NOMO-1 treated with dmso at 0.1 percent for 144 hours (cell line): ENCODE measurements at regions not wholly inside any gene's neighbourhood (a gene's known extent, or its start where the extent isn't known, plus 50 kb on each side); places are given as distances from the start of the nearest gene placed in this dataset.

ENCODE experiments used
- DNase-seq: peaks from one replicate; lab custom pipeline; 2025; ENCODE audit not compliant: unreplicated experiment; lab: John Stamatoyannopoulos, UW

DNA sequence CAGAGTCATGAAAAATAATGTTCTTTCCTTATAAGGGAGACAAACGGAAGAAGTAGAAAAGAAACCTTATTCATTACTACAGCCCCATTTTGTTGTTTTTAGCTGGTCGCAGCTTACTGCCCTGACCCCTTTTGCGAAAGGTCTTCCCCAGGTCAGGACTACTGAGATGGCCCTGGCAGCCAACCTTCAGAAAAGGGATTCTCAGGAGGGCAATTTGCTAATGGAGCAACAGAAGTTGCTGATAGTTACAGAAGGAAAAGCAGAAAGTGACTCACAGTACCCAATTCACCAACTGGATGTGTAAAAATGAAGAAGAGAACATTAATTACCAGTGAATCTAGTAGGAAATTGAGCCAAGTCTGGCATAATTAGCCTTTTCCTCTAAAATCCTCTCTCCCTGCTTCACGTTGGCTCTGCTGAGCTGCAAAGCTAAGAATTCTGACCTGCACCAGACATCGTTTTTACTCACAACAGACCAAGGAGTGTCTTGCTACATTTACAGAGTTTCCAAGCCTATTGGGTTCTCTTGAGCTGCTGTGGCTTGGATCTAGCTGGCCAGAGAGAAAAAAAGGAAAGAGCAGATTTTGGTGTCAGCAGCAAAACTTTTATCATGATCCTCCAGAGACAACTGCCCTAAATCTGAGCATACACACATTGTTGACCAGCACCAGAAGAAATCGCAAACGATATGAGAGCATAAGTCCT, 499.9 kb upstream of the FZD8 start:
- no peak for DNase-seq

DNA sequence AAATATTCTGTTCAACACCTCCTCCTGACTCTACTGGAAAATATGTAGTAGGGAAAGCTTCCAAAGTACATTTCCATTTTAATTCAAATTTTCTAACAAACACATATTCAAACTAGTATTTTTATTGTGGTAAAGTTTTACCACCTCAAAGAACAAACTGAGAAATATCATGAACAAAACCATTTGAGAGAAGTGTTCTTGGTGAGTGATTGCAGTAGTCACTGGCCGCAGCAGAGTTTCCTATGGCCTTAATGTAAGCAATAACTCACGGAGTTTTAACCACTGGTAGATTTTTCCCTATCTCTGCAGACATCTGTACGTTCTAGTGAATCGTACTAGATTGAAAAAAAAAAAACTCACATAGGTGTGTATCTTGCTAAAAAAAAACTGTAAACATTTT, 487.0 kb upstream of the FZD8 start:
- no peak for DNase-seq

- no peak for DNase-seq
Measured at GRCh38 chr10:36126076-36126475, 484.0 kb upstream of the FZD8 start.

GRCh38 chr10:36119455-36119854, 477.4 kb upstream of the FZD8 start:
- no peak for DNase-seq

DNA sequence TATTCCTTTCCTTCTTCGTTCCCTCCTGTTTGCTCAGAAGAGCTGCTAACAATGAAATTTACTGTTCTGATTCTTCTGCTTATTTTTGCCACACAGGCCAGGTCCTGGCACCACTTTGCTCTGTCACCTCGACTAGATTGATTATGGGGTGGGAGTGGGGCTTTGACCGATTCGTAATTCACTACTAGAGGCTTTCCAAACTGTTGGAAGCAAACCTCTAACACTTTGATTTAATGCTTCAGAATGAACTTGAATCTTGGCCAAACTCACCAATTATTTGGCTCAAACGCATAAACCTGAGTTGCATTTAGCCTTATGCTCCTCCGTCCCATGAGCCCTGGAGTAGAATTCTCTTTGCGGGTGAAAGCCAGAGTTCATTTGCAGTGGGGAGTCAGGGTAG, 476.2 kb upstream of the FZD8 start:
- no peak for DNase-seq

GRCh38 chr10:36117890-36118289, 475.8 kb upstream of the FZD8 start:
- DNase-seq: no peak

GRCh38 chr10:36117231-36117630, 475.1 kb upstream of the FZD8 start:
- DNase-seq: no peak

DNA sequence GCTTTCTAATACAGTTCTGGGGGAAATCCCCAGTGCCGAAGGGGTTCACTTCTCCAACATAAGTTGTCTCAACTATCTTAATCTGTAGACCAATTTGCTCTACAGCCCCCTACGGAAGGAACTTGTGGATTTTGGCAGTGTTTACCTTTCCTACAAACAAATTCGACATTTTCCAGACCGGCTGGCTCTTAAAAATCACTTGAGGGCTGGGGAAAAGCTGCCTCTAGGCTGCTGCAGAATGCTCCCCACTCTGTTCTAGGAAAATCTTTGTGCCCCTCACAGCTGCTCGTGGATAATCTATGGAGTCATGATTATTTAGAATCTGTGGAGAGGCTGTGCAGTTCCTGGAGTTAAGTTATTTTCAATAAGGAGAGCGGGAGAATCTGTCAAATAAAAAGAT, 474.6 kb upstream of the FZD8 start:
- DNase-seq: no peak

DNA sequence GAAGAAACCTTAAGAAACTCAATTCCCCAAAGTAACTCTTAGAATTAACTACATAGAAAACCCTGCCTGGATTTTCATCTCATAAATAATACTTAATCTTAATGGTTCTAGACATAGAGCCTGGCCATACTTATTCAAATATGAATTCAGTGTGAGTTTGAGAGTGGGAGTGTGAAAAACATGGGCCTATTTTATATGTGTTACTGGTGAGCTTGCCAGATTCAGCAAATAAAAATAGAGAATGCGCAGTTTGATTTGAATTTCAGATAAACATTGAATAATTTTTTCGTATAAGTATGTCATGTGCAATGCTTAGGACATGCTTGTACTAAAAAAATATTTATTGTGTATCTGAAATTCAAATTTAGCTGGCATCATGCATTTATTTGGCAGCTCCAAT, 473.9 kb upstream of the FZD8 start:
- DNase-seq: no peak

DNA sequence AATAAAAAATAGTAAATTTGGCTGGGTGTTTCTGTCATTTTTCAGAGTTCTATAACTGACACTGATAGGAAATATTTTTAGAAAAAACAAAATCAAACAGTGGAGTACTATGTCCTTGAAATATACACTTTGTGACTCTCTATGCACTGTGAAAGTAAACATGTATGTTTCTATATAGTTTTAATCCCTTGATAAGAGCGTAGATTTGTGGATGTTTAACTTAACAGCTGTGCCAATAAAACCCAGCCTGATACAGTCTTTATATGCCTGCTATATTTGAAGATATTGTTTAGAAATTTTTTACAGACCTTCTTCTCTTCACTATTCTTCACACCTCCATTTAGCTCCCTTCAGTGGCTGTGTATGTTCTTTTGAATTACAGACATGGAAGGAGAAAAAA, 473.3 kb upstream of the FZD8 start:
- no peak for DNase-seq

GRCh38 chr10:36114913-36115312, 472.8 kb upstream of the FZD8 start:
- no peak for DNase-seq

DNA sequence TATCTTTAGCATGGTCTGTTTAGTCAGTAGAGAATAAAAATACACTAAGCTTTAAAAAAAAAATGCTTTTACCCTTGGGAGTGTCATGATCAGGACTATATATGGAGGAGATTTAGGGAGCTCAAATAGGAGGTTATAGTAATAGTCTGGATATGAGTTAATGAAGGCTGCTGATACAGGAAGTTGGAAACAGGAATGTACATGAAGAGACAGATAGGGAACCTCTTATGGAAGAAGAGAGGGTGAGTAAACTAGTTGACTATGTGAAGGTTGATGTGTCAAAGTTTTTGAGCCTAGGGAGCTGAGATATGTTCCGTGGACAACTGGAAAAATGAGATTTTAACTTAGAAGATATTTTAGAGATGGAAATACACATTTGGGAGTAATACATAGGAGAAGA, 472.0 kb upstream of the FZD8 start:
- no peak for DNase-seq

DNA sequence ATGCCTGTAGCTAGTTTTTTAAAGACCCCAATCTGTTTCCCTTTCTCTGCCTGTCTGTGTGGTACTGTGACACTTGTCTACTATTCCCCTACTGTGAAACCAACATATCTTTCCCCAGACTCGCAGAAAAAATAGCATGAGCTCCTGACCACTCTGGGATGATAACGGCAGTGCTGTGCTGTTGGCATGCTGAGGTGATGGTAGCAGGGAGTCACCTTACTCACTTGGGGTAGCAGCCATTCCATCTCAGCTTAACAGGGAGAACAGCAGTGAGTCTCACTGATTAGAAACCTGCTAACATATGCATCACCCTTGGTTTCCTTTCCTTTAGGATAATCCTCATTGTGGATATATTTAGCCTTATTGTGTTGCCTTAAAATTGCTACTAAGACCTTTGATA, 469.6 kb upstream of the FZD8 start:
- DNase-seq: no peak

GRCh38 chr10:36110097-36110496, 468.0 kb upstream of the FZD8 start:
- DNase-seq: no peak

- no peak for DNase-seq
Measured at GRCh38 chr10:36109399-36110023, 467.4 kb upstream of the FZD8 start.

- DNase-seq: no peak
Measured at GRCh38 chr10:36097696-36098095, 455.6 kb upstream of the FZD8 start.

- DNase-seq: no peak
Measured at GRCh38 chr10:36096576-36096975, 454.5 kb upstream of the FZD8 start.

- no peak for DNase-seq
Measured at GRCh38 chr10:36094096-36094495, 452.0 kb upstream of the FZD8 start.

GRCh38 chr10:36092116-36092515, 450.0 kb upstream of the FZD8 start:
- DNase-seq: no peak

DNA sequence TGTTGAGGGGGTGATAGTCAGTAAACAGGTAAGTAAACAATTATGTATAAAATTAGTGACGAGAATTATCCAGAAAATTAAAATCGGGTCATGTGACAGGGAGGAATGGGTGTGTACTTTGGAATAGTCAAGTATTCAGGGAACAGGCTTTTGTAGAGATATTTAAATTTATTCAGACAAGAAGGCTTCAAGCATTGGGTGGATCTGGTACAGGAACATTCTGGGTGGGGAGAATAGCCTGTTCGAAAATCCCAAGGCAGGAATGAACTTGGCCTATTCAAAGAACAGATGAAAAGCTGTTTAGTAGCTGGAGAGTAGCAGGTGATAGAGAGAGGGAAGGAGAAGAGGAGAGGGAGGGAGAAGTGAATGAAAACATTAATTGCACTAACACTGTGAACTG, 448.9 kb upstream of the FZD8 start:
- no peak for DNase-seq

DNA sequence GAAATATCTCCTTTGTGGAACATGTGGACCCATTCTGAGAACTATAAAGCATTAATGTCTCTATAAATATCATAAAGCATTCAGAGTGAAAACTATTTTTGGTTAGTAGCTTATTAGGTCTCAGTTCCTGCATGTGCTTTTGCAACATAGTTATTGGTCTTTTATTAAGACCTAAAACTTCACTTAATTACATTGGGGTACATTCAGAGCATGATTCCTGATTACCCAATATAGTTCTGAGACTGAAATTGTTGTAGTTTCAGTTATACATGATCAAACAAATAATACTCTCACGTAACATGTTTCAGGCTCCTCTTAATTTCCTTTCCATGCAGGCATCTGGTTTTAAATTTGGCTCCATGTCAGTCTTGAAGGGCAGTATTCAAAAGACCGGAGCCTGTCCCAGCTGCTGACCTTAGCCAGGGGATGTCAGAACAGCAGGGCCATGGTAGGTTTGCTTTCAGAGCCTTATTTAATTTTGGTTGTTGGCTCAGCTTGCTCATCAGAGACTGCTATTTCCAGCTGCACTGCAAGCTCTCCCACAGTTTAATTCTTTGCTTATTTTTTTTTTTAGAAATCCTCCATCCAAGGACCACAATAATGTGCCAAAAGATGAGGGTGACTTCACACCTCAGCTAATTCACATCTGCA, 447.8 kb upstream of the FZD8 start:
- no peak for DNase-seq
